Peyer's patch (tissue), 4 donors: ENCODE measurements at regions not wholly inside any gene's neighbourhood (a gene's known extent, or its start where the extent isn't known, plus 50 kb on each side); places are given as distances from the start of the nearest gene placed in this dataset.

ENCODE experiments used
- POLR2A ChIP-seq, 2 donors: fragments of 450-650 bp; IDR thresholded peaks; one replicate each; pipeline ENCODE4 v1.5.1; 2017; ENCODE audit warnings: antibody characterized with exemption in 2 of 2, mild to moderate bottlenecking in 2 of 2, moderate library complexity in 2 of 2
- TF ChIP-seq, protein P1 (sequence below), 6 experiments: fragments of 450-650 bp in 4 of 6; fragments of 200-600 bp in 2 of 6; sonication (generic) in 1 of 6; IDR thresholded peaks; one replicate each; pipeline ENCODE4 v1.5.1; 2017 to 2019; ENCODE audit warnings: antibody characterized with exemption in 6 of 6, mild to moderate bottlenecking in 3 of 6, moderate library complexity in 1 of 6

DNA sequence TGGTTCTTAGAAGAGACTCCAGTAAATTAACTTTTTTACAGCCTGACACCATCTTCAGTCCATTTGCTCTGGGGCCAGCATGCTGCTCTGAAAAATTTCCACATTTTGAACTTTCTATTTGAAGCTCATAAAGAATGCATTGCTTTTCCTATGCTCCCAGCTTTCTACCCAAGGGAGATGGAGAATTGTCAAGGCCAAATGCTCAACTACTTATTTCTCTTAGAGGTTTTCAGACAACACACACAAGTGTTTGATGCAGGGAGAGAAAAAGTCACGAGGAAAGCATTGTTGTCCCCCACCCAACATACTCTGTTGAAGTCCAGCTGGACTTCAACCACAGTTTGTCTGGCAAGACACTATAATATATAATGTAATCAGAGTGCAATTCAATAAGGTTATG lies 100.3 kb upstream of the CADPS start:
- no peak for TF ChIP-seq POLR2A (IDR thresholded peaks at IDR 0.05)
- TF ChIP-seq, protein P1, sequence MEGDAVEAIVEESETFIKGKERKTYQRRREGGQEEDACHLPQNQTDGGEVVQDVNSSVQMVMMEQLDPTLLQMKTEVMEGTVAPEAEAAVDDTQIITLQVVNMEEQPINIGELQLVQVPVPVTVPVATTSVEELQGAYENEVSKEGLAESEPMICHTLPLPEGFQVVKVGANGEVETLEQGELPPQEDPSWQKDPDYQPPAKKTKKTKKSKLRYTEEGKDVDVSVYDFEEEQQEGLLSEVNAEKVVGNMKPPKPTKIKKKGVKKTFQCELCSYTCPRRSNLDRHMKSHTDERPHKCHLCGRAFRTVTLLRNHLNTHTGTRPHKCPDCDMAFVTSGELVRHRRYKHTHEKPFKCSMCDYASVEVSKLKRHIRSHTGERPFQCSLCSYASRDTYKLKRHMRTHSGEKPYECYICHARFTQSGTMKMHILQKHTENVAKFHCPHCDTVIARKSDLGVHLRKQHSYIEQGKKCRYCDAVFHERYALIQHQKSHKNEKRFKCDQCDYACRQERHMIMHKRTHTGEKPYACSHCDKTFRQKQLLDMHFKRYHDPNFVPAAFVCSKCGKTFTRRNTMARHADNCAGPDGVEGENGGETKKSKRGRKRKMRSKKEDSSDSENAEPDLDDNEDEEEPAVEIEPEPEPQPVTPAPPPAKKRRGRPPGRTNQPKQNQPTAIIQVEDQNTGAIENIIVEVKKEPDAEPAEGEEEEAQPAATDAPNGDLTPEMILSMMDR (IDR thresholded peaks at IDR 0.05) = no peak
